22Rv1 (cell line): ENCODE measurements at regions not wholly inside any gene's neighbourhood (a gene's known extent, or its start where the extent isn't known, plus 50 kb on each side); places are given as distances from the start of the nearest gene placed in this dataset.

Source experiments
- H3K27ac ChIP-seq: fragments of 450-650 bp; 2 replicates; pipeline ENCODE4 v1.5.1; 2017
- ZFX ChIP-seq: fragments of 450-650 bp; IDR thresholded peaks from 2 replicates; pipeline ENCODE4 v1.6.1; 2017; ENCODE audit warnings: antibody characterized with exemption, borderline replicate concordance
- TF ChIP-seq, protein P1 (sequence below): fragments of 450-650 bp; IDR thresholded peaks from 2 replicates; pipeline ENCODE4 v1.5.1; 2017; ENCODE audit warnings: mild to moderate bottlenecking

DNA sequence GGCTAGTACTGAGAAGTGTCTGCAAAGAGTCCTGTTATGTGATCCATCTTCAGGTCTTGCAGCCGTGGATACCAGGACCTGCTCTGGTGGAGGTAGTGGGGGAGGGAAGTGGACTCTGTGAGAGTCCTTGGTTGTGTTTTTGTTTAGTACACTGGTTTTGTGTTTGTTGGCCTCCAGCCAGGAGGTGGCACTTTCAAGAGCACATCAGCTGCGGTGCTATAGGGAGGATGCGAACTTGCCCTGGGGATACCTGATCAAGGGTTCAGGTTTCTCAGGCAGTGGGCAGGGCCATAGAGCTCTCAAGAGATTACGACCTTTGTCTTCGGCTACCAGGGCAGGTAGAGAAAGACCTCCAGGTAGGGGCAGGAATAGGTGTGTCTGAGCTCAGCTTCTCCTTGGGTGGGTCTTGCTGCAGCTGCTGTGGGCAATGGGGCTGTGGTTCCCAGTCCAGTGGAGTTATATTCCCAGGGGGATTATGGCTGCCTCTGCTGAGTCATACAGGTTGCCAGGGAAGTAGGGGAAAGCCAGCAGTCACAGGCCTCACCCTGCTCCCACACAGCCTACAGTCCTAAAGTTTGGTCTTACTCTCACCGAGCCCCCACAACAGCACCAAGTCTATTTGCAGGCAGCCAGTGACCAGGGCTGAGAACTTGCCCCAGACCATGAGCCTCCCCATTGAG, 132.8 kb upstream of the NPHP3 start:
- no peak for TF ChIP-seq ZFX
- TF ChIP-seq, protein P1, sequence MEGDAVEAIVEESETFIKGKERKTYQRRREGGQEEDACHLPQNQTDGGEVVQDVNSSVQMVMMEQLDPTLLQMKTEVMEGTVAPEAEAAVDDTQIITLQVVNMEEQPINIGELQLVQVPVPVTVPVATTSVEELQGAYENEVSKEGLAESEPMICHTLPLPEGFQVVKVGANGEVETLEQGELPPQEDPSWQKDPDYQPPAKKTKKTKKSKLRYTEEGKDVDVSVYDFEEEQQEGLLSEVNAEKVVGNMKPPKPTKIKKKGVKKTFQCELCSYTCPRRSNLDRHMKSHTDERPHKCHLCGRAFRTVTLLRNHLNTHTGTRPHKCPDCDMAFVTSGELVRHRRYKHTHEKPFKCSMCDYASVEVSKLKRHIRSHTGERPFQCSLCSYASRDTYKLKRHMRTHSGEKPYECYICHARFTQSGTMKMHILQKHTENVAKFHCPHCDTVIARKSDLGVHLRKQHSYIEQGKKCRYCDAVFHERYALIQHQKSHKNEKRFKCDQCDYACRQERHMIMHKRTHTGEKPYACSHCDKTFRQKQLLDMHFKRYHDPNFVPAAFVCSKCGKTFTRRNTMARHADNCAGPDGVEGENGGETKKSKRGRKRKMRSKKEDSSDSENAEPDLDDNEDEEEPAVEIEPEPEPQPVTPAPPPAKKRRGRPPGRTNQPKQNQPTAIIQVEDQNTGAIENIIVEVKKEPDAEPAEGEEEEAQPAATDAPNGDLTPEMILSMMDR = no peak
- H3K27ac ChIP-seq = no peak overlapping the region

DNA sequence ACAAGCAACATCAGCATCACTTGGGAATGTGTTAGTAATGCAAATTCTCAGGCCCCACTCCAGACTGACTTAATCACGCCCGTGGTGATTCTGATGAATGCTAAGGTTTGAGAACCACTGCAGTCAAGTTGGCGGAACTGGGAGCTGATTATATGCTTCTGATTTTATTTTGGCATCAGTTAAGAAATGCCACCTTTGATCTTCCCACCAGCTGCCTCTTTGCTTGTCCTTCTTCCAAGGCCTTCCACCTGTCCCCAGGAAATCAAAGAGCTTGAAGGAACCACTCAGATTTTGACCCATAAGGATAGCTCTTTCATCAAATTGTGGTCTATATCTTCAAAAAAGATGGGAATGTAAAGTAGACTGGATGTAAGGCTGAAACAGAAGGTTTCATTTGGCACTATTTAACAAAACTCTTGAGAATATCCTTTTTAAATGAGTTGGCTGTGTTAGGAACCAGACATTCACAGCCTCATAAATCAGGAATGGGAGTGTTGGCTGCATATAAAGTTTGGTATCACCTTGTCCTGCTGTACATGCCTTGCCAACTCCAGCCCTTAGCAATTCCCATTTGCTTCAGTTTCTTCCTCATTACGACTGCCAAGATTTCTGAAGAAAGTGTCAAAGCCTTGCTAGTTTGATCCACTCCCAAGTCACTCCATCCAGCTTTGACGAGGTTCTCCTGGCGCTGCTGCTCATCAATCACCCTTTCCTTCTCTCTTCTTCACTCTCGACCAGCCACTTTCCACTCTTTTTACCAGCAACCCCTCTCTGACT, 125.8 kb upstream of the NPHP3 start:
- H3K27ac ChIP-seq = no peak overlapping the region
- no peak for TF ChIP-seq ZFX
- TF ChIP-seq, protein P1 = no peak

DNA sequence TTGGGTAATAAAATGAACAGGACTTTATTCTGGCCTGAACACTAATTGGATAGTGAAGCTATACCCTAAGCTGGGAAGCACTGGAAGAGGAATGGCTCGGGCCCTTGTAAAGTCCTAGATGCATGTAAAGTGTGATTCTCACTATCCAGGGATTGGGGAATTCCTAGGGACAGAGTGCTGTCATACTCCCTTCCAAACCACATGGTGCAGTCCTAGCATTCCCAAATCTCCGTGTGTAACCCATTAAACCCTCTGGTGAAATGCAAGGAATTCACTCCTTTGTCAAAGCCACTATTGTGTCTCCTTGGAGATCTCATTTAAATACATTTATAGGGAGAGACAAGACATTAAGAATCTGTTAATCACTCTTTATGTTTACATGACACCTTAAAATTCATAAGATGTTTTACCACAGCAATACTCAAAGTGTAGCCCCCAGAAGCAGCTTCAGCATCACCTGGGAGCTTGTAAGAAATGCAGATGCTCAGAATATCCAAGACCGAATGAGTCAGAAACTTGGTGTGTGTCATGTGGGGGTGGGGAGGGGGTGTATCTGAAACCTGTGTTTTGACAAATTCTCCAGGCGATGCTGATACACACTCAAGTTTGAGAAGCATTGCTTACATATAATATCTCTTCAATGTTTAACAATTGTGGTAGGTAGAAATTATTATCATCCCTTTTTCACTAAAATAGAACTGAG, 121.8 kb upstream of the NPHP3 start:
- no peak for TF ChIP-seq ZFX
- no peak overlapping the region for H3K27ac ChIP-seq

GRCh38 chr3:132843349-132843748, 121.1 kb upstream of the NPHP3 start:
- H3K27ac ChIP-seq = no peak overlapping the region
- TF ChIP-seq ZFX = no peak
- TF ChIP-seq, protein P1 = no peak

- no peak overlapping the region for H3K27ac ChIP-seq
- TF ChIP-seq ZFX = no peak
- TF ChIP-seq, protein P1 = no peak
These were observed 119.4 kb upstream of the NPHP3 start for GRCh38 chr3:132841621-132842020.

GRCh38 chr3:132840201-132840700, 118.0 kb upstream of the NPHP3 start:
- no peak for TF ChIP-seq ZFX
- no peak overlapping the region for H3K27ac ChIP-seq

DNA sequence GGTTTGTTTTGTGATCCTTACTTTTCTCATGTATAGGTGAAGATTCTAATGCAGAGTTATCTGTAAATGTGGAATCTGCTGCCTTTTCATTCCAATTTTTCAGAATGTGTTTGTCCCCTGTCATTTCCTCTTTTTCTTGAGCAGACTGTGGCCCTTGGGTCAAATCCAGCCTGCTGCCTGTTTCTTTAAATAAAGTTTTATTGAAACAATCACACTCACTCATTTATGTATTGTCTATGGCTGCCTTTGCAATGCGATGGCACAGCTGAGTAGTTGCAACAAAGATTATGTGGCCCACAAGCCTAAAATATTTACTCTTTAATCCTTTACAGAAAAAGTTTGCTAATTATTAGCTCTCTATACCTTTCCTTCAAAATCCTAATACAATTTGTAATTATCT, 116.3 kb upstream of the NPHP3 start:
- no peak overlapping the region for H3K27ac ChIP-seq
- no peak for TF ChIP-seq ZFX
- TF ChIP-seq, protein P1 = no peak

GRCh38 chr3:132837615-132838014, 115.4 kb upstream of the NPHP3 start:
- no peak overlapping the region for H3K27ac ChIP-seq
- TF ChIP-seq, protein P1 = no peak
- TF ChIP-seq ZFX = no peak
